Mucosa of descending colon (tissue), 3 donors: ENCODE measurements at regions not wholly inside any gene's neighbourhood (a gene's known extent, or its start where the extent isn't known, plus 50 kb on each side); places are given as distances from the start of the nearest gene placed in this dataset.

ENCODE experiments used
- ATAC-seq: fragments of 200-7000 bp; cut with Tn5 transposase; one replicate; pipeline ENCODE4 v1.9.1; 2020; ENCODE audit warnings: mild to moderate bottlenecking, moderate library complexity
- DNase-seq, 3 donors: peaks; one replicate each; pipeline ENCODE4 v3.0.0-alpha.2; 2020
- H3K36me3 ChIP-seq: fragments of 200-600 bp; one replicate; pipeline ENCODE4 v1.8.0; 2021; ENCODE audit warnings: low read depth, mild to moderate bottlenecking
- H3K4me1 ChIP-seq: fragments of 200-600 bp; one replicate; pipeline ENCODE4 v1.8.0; 2021; ENCODE audit warnings: low read depth, mild to moderate bottlenecking
- H3K4me3 ChIP-seq: fragments of 200-600 bp; one replicate; pipeline ENCODE4 v1.8.0; 2021; ENCODE audit warnings: mild to moderate bottlenecking
- H3K9me3 ChIP-seq: fragments of 200-600 bp; one replicate; pipeline ENCODE4 v1.8.0; 2021; ENCODE audit warnings: mild to moderate bottlenecking
- intact Hi-C, 2 donors: fragments of 100-400 bp; cut with DNase I in 1 of 2; cut with micrococcal nuclease in 1 of 2; formaldehyde crosslinking; loops; one replicate each; pipeline versions ENCODE4 v1.11.0 to v1.11.1; 2022; cut with DNase I, micrococcal nuclease
- TF ChIP-seq, protein P1 (sequence below): fragments of 200-600 bp; IDR thresholded peaks from one replicate; pipeline ENCODE4 v1.8.0; 2022; ENCODE audit warnings: antibody characterized with exemption, mild to moderate bottlenecking
- donor health status: DM: no; HTN: no; CAD: no; lungs with moderate emphysema.
- donor health status: DM: no; HTN: no; CAD: no.
- donor health status: DM: no; HTN: yes; CAD: no.

GRCh38 chr22:49183208-49183825 lies 644.4 kb downstream of the BRD1 start:
- no peaks in the 10 kb centered on the region for H3K36me3 ChIP-seq
- no peak for ATAC-seq
- H3K4me3 ChIP-seq, result no peak overlapping the region
- intact Hi-C loops, result no loop called here
- DNase-seq, result no peak
- TF ChIP-seq, protein P1, sequence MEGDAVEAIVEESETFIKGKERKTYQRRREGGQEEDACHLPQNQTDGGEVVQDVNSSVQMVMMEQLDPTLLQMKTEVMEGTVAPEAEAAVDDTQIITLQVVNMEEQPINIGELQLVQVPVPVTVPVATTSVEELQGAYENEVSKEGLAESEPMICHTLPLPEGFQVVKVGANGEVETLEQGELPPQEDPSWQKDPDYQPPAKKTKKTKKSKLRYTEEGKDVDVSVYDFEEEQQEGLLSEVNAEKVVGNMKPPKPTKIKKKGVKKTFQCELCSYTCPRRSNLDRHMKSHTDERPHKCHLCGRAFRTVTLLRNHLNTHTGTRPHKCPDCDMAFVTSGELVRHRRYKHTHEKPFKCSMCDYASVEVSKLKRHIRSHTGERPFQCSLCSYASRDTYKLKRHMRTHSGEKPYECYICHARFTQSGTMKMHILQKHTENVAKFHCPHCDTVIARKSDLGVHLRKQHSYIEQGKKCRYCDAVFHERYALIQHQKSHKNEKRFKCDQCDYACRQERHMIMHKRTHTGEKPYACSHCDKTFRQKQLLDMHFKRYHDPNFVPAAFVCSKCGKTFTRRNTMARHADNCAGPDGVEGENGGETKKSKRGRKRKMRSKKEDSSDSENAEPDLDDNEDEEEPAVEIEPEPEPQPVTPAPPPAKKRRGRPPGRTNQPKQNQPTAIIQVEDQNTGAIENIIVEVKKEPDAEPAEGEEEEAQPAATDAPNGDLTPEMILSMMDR, result no peak
- H3K4me1 ChIP-seq, result no peaks in the 10 kb centered on the region
- H3K9me3 ChIP-seq, result no peaks in the 10 kb centered on the region

- no peaks in the 10 kb centered on the region for H3K9me3 ChIP-seq
- H3K4me3 ChIP-seq, result no peak overlapping the region
- H3K36me3 ChIP-seq, result no peaks in the 10 kb centered on the region
- intact Hi-C loops, result no loop called here
- DNase-seq, result no peak
- TF ChIP-seq, protein P1, result no peak
- no peaks in the 10 kb centered on the region for H3K4me1 ChIP-seq
- ATAC-seq, result no peak
Observed at GRCh38 chr22:49182416-49182815, 645.3 kb downstream of the BRD1 start.

- no peaks in the 10 kb centered on the region for H3K36me3 ChIP-seq
- H3K4me3 ChIP-seq, result no peak overlapping the region
- intact Hi-C loops, result no loop called here
- ATAC-seq (no peak), DNase-seq (no peak)
- TF ChIP-seq, protein P1, result no peak
- H3K9me3 ChIP-seq, result no peaks in the 10 kb centered on the region
- H3K4me1 ChIP-seq, result no peaks in the 10 kb centered on the region
Observed at GRCh38 chr22:49181942-49182341, 645.7 kb downstream of the BRD1 start.

GRCh38 chr22:49181431-49181830 lies 646.2 kb downstream of the BRD1 start:
- intact Hi-C loops, result no loop called here
- H3K9me3 ChIP-seq, result no peaks in the 10 kb centered on the region
- DNase-seq (no peak), ATAC-seq (no peak)
- H3K4me1 ChIP-seq, result no peaks in the 10 kb centered on the region
- TF ChIP-seq, protein P1, result no peak
- H3K36me3 ChIP-seq, result no peaks in the 10 kb centered on the region
- no peak overlapping the region for H3K4me3 ChIP-seq

GRCh38 chr22:49180683-49181024 lies 647.0 kb downstream of the BRD1 start:
- TF ChIP-seq, protein P1, result no peak
- no peak for ATAC-seq
- Histone ChIP-seq H3K36me3 (no peaks in the 10 kb centered on the region), H3K4me1 (no peaks in the 10 kb centered on the region), H3K9me3 (no peaks in the 10 kb centered on the region), H3K4me3 (no peak overlapping the region)
- no peak for DNase-seq
- intact Hi-C loops, result no loop called here
